ENCODE measurements at regions not wholly inside any gene's neighbourhood (a gene's known extent, or its start where the extent isn't known, plus 50 kb on each side); places are given as distances from the start of the nearest gene placed in this dataset.
"Not testable (repeated sequence)": the region's sequence is repeated elsewhere in the genome, so short reads cannot be mapped to it uniquely, and the experiment has no call there.

- Mint-ChIP-seq H3K27ac (no peak overlapping the region), H3K27me3 (ENCODE audit: low read depth in 2 of 2) (peaks cover 25 to 26% of the 10 kb centered on the region in 2 donors), H3K4me1 (no peaks in the 10 kb centered on the region), H3K4me3 (no peak overlapping the region), H3K9me3 (no peaks in the 10 kb centered on the region), H3K36me3 (no peaks in the 10 kb centered on the region)
- Histone ChIP-seq H3K27ac (ENCODE audit: low read length) (no peak overlapping the region), H3K27me3 (ENCODE audit: control insufficient read depth, insufficient read depth, low read length) (no peaks in the 10 kb centered on the region), H3K36me3 (ENCODE audit: control insufficient read depth, insufficient read depth, low read length) (no peaks in the 10 kb centered on the region), H3K9me3 (ENCODE audit: control insufficient read depth, insufficient read depth, low read length) (no peaks in the 10 kb centered on the region), H3K4me1 (ENCODE audit: control insufficient read depth, insufficient read depth, low read length) (no peaks in the 10 kb centered on the region), H3K4me3 (ENCODE audit: low read length) (no peak overlapping the region)
- ATAC-seq (no peak), DNase-seq (no peak)
- no peak for TF ChIP-seq CTCF (IDR thresholded peaks at IDR 0.05)
- WGBS (ENCODE audit: insufficient coverage), result no CpG with 5 or more reads among the region's 2 CpGs
- intact Hi-C loops (cut with micrococcal nuclease), result loop anchor here (10.0 kb wide), 1 partner anchor 1513 kb away; no protein-coding TSS in a partner anchor
Observed at GRCh38 chr4:15167743-15168142, 165.5 kb downstream of the CPEB2 start.

- Mint-ChIP-seq H3K4me3 (no peak overlapping the region), H3K4me1 (no peaks in the 10 kb centered on the region), H3K27me3 (ENCODE audit: low read depth in 2 of 2) (peaks cover 25 to 26% of the 10 kb centered on the region in 2 donors), H3K36me3 (no peaks in the 10 kb centered on the region), H3K27ac (no peak overlapping the region), H3K9me3 (no peaks in the 10 kb centered on the region)
- no peak for ATAC-seq
- no peaks in the 10 kb centered on the region for H3K4me1 ChIP-seq (ENCODE audit: control insufficient read depth, insufficient read depth, low read length)
- no peak overlapping the region for H3K27ac ChIP-seq (ENCODE audit: low read length)
- no peak for TF ChIP-seq CTCF (IDR thresholded peaks at IDR 0.05)
- H3K27me3 ChIP-seq (ENCODE audit: control insufficient read depth, insufficient read depth, low read length), result no peaks in the 10 kb centered on the region
- no peaks in the 10 kb centered on the region for H3K9me3 ChIP-seq (ENCODE audit: control insufficient read depth, insufficient read depth, low read length)
- no peaks in the 10 kb centered on the region for H3K36me3 ChIP-seq (ENCODE audit: control insufficient read depth, insufficient read depth, low read length)
- DNase-seq, result no peak
- no peak overlapping the region for H3K4me3 ChIP-seq (ENCODE audit: low read length)
- intact Hi-C loops (cut with micrococcal nuclease), result loop anchor here (10.0 kb wide), 1 partner anchor 1514 kb away; no protein-coding TSS in a partner anchor
Observed at GRCh38 chr4:15168759-15169158, 166.5 kb downstream of the CPEB2 start.

GRCh38 chr4:15171725-15172124 lies 169.4 kb downstream of the CPEB2 start:
- H3K9me3 ChIP-seq (ENCODE audit: control insufficient read depth, insufficient read depth, low read length), result no peaks in the 10 kb centered on the region
- Mint-ChIP-seq H3K27ac (no peak overlapping the region), H3K4me3 (no peak overlapping the region), H3K27me3 (ENCODE audit: low read depth in 2 of 2) (peaks cover 21 to 26% of the 10 kb centered on the region in 2 donors), H3K4me1 (no peaks in the 10 kb centered on the region), H3K9me3 (no peaks in the 10 kb centered on the region), H3K36me3 (no peaks in the 10 kb centered on the region)
- H3K36me3 ChIP-seq (ENCODE audit: control insufficient read depth, insufficient read depth, low read length), result no peaks in the 10 kb centered on the region
- no peak for TF ChIP-seq CTCF (IDR thresholded peaks at IDR 0.05)
- no peak overlapping the region for H3K27ac ChIP-seq (ENCODE audit: low read length)
- no peak overlapping the region for H3K4me3 ChIP-seq (ENCODE audit: low read length)
- ATAC-seq (no peak), DNase-seq (no peak)
- H3K4me1 ChIP-seq (ENCODE audit: control insufficient read depth, insufficient read depth, low read length), result no peaks in the 10 kb centered on the region
- H3K27me3 ChIP-seq (ENCODE audit: control insufficient read depth, insufficient read depth, low read length), result no peaks in the 10 kb centered on the region
- intact Hi-C loops (cut with micrococcal nuclease), result no loop called here

- Mint-ChIP-seq H3K4me3 (no peak overlapping the region), H3K9me3 (no peaks in the 10 kb centered on the region), H3K36me3 (no peaks in the 10 kb centered on the region), H3K27ac (no peak overlapping the region), H3K27me3 (ENCODE audit: low read depth in 2 of 2) (peaks cover 14 to 17% of the 10 kb centered on the region in 2 donors), H3K4me1 (no peaks in the 10 kb centered on the region)
- Histone ChIP-seq H3K4me3 (ENCODE audit: low read length) (no peak overlapping the region), H3K4me1 (ENCODE audit: control insufficient read depth, insufficient read depth, low read length) (no peaks in the 10 kb centered on the region), H3K27ac (ENCODE audit: low read length) (no peak overlapping the region), H3K36me3 (ENCODE audit: control insufficient read depth, insufficient read depth, low read length) (no peaks in the 10 kb centered on the region), H3K9me3 (ENCODE audit: control insufficient read depth, insufficient read depth, low read length) (no peaks in the 10 kb centered on the region), H3K27me3 (ENCODE audit: control insufficient read depth, insufficient read depth, low read length) (no peaks in the 10 kb centered on the region)
- TF ChIP-seq CTCF (IDR thresholded peaks at IDR 0.05), result no peak
- ATAC-seq (no peak), DNase-seq (no peak)
- intact Hi-C loops (cut with micrococcal nuclease), result no loop called here
- 90% methylated on average over 3 of the region's 4 CpGs for WGBS (ENCODE audit: insufficient coverage)
Observed at GRCh38 chr4:15173251-15173650, 171.0 kb downstream of the CPEB2 start.

GRCh38 chr4:15174168-15174567 lies 171.9 kb downstream of the CPEB2 start:
- H3K9me3 ChIP-seq (ENCODE audit: control insufficient read depth, insufficient read depth, low read length); H3K27me3 ChIP-seq (ENCODE audit: control insufficient read depth, insufficient read depth, low read length); H3K36me3 ChIP-seq (ENCODE audit: control insufficient read depth, insufficient read depth, low read length); ATAC-seq; H3K4me3 ChIP-seq (ENCODE audit: low read length); H3K4me1 ChIP-seq (ENCODE audit: control insufficient read depth, insufficient read depth, low read length); H3K27ac Mint-ChIP-seq; intact Hi-C loops (cut with micrococcal nuclease); H3K27ac ChIP-seq (ENCODE audit: low read length); DNase-seq; H3K36me3 Mint-ChIP-seq; H3K4me1 Mint-ChIP-seq; H3K9me3 Mint-ChIP-seq; H3K4me3 Mint-ChIP-seq: not testable (repeated sequence)
- no CpG with 5 or more reads among the region's 16 CpGs for WGBS (ENCODE audit: insufficient coverage)
- peaks cover 11 to 13% of the 10 kb centered on the region in 2 donors for H3K27me3 Mint-ChIP-seq (ENCODE audit: low read depth in 2 of 2)

GRCh38 chr4:15179842-15180241 lies 177.6 kb downstream of the CPEB2 start:
- H3K4me1 ChIP-seq (ENCODE audit: control insufficient read depth, insufficient read depth, low read length); H3K4me3 Mint-ChIP-seq; H3K27ac Mint-ChIP-seq; H3K9me3 ChIP-seq (ENCODE audit: control insufficient read depth, insufficient read depth, low read length); H3K27me3 ChIP-seq (ENCODE audit: control insufficient read depth, insufficient read depth, low read length); H3K27me3 Mint-ChIP-seq (ENCODE audit: low read depth in 2 of 2); intact Hi-C loops (cut with micrococcal nuclease); H3K4me3 ChIP-seq (ENCODE audit: low read length); H3K9me3 Mint-ChIP-seq; ATAC-seq; H3K36me3 ChIP-seq (ENCODE audit: control insufficient read depth, insufficient read depth, low read length); H3K27ac ChIP-seq (ENCODE audit: low read length); H3K36me3 Mint-ChIP-seq; DNase-seq: not testable (repeated sequence)
- H3K4me1 Mint-ChIP-seq, result peaks cover 12 to 13% of the 10 kb centered on the region in 2 donors
- no CpG with 5 or more reads among the region's 2 CpGs for WGBS (ENCODE audit: insufficient coverage)

Data from natural killer cell (primary cell).